HG02938 (cell line): ENCODE measurements at regions not wholly inside any gene's neighbourhood (a gene's known extent, or its start where the extent isn't known, plus 50 kb on each side); places are given as distances from the start of the nearest gene placed in this dataset.

Source experiments
- ATAC-seq: cut with Tn5 transposase; IDR thresholded peaks from one replicate; pipeline ENCODE4 v1.9.1; 2021; ENCODE audit warnings: mild to moderate bottlenecking, moderate library complexity; ENCODE audit not compliant: unreplicated experiment

GRCh38 chr16:64312980-64313379, 808.9 kb downstream of the CDH11 start:
- no peak for ATAC-seq

- no peak for ATAC-seq
These were observed 809.6 kb downstream of the CDH11 start for GRCh38 chr16:64312292-64312691.

GRCh38 chr16:64311241-64311640, 810.6 kb downstream of the CDH11 start:
- no peak for ATAC-seq

DNA sequence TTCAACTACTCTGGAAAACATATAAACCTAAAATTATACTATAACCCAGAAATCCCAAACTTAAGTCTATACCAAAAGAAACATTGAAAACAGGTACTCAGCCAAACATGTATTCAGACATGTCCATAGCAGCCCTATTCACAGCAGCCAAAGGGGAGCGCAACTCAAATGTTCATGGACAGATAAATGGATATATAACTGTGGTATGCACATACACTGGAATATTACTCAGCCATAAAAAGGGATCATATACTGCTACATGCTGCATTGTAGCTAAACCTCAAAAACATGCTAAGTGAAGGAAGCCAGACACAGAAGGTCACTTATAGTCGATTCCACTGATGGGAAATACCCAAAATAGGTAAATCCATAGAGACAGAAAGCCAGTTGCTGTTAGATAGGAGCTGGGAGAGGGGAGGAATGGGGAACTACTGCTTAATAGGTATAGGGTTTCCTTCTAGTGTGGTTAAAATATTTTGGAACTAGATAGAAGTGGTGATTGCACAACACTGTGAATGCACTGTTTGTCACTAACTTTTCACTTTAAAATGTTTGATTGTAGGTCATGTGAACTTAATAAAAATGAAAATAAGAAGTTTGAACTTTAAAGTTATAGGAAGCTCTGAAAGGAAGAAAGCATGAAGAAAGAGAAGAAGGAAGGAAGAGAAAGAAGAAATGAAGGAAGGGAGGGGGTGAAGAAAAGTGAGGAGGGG, 812.3 kb downstream of the CDH11 start:
- no peak for ATAC-seq

DNA sequence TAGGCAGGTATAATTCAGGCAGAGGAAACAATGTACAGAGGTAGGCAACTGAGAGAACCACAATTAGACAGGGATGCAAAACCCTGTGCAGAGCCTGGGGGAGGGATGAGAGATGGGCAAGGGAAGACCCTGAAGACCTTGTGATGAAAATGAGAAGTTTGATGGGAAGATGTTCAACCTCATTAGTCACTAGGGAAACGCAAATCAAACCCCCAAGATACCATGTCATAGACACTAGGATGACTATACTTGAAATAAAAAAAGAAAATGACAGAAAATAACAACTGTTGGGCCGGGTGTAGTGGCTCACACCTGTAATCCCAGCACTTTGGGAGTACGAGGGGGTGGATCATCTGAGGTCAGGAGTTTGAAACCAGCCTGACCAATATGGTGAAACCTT, 813.1 kb downstream of the CDH11 start:
- ATAC-seq = no peak

DNA sequence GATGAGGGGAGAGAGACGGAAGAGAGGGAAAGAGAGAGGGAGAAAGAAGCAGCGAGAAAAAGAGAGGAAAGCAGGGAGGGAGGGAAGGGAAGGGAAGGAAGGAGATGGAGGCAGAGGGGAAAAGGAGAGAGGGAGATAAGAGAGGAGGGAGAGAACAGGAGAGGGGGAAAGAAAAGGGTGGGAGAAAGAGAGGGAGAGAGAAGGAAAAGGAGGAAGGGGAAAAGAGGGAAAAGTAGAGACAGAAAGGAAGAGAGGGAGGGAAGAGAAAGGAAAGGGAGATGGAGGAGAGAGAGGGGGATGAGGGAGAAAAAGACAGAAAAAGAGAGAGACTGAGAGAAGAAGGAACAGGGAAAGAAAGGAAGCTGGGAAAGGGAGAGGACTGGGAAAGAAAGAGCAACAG, 814.4 kb downstream of the CDH11 start:
- ATAC-seq = no peak

DNA sequence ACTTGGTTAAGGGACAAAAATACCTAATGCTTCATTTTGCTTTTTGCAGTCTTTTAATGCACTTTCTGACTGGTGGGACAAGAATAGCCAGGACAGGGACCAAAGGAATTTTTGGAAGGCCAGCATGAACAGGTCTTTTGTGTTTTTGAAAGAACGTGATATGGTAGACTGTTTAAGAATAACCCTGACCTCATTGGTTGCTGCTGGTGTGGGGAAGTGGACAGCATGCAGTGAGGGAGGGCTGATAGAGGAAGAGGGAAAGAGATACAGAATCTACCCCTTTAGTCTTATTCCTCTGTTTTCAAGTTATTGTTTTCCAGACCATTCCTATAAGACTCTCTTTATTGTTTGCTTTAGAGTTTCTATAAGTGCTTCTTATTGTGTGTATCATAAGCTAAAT, 816.2 kb downstream of the CDH11 start:
- ATAC-seq = no peak

- ATAC-seq = no peak
These were observed 816.9 kb downstream of the CDH11 start for GRCh38 chr16:64304951-64305350.

- no peak for ATAC-seq
These were observed 817.5 kb downstream of the CDH11 start for GRCh38 chr16:64304396-64304795.

DNA sequence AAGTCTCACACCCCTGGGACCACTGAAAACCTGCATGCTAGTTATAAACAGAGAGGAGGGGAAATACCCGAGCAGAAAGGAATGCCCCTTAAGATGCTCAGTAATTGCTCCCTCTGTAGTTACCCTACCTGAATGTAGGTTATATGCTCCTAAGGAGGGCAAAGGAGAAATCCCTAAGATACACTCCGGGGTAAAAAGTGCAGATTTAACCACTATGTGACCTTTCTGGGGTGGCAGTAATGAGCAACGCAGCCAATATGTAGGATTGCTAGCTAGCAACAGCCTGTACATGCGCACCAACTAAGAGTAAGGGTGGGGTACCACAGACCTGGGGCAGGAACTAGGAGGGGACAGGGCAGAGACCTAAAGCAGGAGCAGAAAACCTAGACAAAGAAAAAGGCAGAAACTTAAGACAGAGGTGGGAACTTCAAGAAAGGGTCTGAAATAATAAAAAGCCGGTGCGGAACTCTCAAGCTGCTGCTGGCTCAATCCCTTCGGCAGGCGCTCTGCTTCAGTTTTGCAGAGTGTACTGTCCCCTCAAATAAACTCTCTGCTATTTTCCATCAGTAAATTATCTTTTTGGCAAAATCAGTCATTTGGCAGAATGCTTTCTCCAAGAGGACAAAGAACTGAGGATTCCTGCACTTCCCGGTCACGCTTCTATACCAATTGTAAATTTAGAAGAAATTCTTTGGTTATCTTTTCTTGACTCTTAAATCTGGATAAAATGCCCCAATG, 823.8 kb downstream of the CDH11 start:
- no peak for ATAC-seq

DNA sequence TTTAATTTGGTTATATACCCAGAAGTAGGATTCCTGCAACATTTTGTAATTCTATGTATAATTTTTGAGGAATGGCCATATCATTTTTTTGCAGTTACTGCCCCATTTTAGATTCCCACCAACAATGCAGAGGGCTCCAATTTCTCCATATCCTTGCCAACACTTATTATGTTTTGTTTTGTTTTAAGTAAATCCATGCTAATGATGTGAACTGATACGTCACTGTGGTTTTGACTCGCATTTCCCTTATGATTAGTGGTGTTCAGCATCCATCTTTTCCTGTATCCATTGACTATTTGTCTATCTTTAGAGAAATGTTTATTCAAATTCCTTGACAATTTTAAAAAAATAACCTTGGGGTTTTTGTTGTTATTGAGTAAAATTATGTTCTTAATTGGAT, 826.4 kb downstream of the CDH11 start:
- ATAC-seq = no peak

DNA sequence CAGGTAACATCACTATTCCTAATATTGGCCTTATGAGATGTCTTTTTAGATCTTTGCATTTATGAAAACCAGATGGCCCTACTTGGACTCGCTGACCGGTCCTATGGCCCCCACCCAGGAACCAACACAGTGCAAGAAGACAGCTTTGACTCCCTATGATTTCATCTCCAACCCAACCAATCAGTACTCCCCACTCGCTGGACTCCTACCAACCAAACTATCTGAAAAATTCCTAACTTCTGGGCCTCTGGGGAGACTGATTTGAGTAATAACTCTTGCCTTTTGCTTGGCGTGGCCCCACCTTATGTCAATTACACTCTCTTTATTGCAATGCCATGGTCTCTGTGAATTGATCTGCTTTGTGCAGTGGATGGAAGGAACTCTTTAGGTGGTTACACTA, 828.9 kb downstream of the CDH11 start:
- no peak for ATAC-seq

DNA sequence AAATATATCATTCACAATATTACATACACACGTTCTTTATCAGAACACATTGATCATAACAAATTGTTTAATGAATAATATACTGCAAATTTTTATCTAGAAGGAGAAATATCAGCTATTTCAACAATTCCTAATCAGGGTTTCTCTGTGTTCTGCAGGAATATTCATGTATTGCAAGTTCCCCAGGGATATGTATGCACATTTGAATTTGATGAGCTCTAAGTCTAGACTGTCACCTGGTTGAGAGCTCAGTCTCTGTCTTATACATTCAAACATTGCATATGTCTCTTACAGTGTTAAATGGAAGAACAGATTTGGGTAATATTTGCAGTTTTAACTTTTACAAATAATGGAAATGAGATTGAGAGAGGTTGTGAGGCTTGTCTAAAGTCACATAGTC, 829.7 kb downstream of the CDH11 start:
- no peak for ATAC-seq

DNA sequence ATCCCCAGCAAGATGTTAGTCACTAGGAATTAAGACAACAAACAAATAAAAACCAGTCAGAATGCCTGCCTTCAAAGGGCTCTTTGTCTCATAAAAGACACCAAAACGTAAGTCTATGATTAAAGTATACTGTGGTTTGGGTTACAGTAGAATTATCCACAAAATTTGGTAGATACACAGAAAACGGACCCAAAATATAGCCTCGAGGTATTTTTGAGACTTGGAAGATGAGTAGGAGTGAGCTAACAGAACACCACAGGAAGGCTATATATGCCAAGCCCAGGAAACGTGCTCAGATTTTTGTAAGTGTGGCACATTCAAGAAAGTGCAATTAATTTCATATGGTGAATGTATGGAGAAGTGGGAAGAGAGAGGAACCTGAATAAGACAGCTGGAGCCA, 831.4 kb downstream of the CDH11 start:
- ATAC-seq = no peak

DNA sequence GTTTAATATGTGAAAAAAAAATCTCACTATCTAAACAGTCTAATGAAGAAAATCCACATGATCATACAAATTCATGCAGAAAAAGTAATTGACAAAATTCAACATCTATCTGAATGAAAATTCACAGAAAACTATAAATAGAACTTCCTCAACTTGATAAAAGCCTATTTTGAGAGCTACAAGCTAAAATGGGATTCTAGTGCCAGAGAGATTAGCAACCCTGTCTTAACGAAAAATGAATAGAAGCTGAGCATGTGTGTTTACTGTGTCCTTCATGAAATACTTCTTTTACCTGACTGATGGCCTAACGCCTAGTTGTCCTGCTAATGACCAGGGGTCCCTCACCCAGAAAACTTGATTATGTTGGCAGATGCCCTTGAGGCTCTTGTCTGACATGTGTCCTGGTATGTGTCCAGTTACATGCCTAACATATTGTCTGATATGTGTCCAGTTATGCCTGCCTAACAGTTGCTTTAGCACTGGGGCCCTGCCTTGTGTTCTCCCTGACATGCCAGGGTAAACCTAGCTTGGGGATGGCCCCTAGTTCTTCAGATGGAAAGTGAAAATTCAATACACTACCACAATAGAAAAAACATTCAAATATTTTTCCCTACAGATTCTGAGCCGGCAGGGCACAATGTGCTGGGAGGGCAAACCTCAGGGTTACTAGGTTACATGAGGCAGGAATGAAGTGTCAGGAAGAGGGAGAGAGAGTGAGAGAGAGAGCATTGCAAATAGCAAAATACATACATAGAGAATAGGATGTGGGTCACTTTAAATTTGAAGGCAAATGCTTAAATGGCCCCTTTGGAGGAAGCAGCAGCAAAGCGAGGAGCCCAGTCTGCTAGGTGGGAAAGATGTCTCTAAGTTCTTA, 834.0 kb downstream of the CDH11 start:
- no peak for ATAC-seq

DNA sequence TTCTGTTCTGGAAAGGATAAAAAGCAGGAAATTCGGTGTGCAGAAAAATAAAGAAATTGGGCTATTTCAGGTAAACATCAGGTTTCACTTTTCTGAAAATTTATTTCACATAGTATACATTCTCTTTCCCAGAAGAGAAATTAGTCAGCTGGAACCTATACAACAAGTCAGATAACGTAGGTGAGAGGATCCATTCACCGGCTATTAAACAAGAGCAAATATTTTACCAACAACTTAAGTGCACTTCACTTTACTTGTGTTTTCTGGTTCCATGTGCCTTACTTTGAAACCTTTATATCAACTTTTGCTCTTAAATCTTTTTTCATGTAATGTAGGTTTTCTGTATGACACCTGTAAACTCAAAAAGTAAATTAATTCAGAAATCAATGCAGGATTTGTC, 839.7 kb downstream of the CDH11 start:
- ATAC-seq = no peak

- ATAC-seq = no peak
These were observed 841.5 kb downstream of the CDH11 start for GRCh38 chr16:64280317-64280716.

DNA sequence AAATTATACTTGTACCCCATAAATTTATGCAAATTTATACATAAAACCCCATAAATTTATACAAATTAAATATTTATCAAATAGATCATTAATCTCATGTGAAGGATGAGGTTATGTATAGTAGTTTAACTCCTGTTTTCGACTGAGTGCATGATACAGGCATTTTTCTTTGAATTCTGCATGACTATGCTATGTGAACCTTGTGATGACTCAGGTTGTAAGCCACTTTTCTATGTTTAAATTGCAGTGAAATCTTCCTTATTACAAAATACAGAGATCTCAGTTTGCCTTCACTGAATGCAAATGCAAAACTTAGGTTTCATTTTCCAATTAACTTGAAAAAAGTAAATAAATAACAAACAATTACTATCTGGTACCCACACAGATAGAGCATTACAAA, 843.7 kb downstream of the CDH11 start:
- no peak for ATAC-seq

- ATAC-seq = no peak
These were observed 845.2 kb downstream of the CDH11 start for GRCh38 chr16:64276646-64277045.

- no peak for ATAC-seq
These were observed 849.8 kb downstream of the CDH11 start for GRCh38 chr16:64272028-64272427.

- no peak for ATAC-seq
These were observed 852.1 kb downstream of the CDH11 start for GRCh38 chr16:64269756-64270155.

DNA sequence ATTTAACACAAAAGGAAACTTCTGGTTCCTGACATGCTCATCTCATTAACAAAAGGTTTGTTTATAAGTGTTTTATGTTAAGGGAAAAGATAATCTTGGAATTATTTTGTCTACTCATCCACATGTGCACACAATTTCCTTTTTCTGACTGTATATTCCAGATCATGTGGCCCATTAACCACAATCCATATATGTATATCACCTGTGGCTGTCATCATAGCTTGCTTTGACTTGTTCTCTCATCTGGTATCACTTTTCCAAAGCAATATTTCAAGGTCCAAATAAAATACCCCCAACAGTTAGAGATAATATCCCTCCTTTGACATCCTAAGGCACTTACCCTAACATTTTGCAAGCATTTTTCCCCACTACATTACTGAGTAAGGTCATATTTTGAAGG, 856.1 kb downstream of the CDH11 start:
- ATAC-seq = no peak
